ENCODE measurements at regions not wholly inside any gene's neighbourhood (a gene's known extent, or its start where the extent isn't known, plus 50 kb on each side); places are given as distances from the start of the nearest gene placed in this dataset.

- no peak for TF ChIP-seq POLR2A (IDR thresholded peaks at IDR 0.05)
- no peak for TF ChIP-seq CTCF (IDR thresholded peaks at IDR 0.05)
These were observed 71.1 kb upstream of the SYT1 start for GRCh38 chr12:78793491-78793890.

Data from suprapubic skin (tissue), 3 donors.